DND-41 (cell line): ENCODE measurements at regions not wholly inside any gene's neighbourhood (a gene's known extent, or its start where the extent isn't known, plus 50 kb on each side); places are given as distances from the start of the nearest gene placed in this dataset.

Experiments used
- ATAC-seq: fragments of 200-7000 bp; cut with Tn5 transposase; 3 replicates; pipeline ENCODE4 v1.9.1; 2021; ENCODE audit warnings: low read depth; ENCODE audit not compliant: insufficient read depth
- DNase-seq: peaks from one replicate; pipeline ENCODE4 v3.0.0-alpha.2; 2020
- H2AFZ ChIP-seq: 2 replicates; pipeline ENCODE4 v1.6.0; 2012; ENCODE audit warnings: low read depth, low read length
- H3K27ac ChIP-seq: 2 replicates; pipeline ENCODE4 v1.5.1; 2012; ENCODE audit warnings: low read length, inconsistent platforms
- H3K27me3 ChIP-seq: fragments of 200-600 bp; sonication (generic); 2 replicates; pipeline ENCODE4 v1.6.0; 2012; ENCODE audit warnings: low read length, mild to moderate bottlenecking, inconsistent platforms; ENCODE audit not compliant: insufficient read depth, poor library complexity
- H3K36me3 ChIP-seq: 2 replicates; pipeline ENCODE4 v1.5.1; 2012; ENCODE audit warnings: low read length, inconsistent platforms; ENCODE audit not compliant: insufficient read depth
- H3K4me1 ChIP-seq: 2 replicates; pipeline ENCODE4 v1.5.1; 2012; ENCODE audit warnings: mild to moderate bottlenecking, low read length; ENCODE audit not compliant: insufficient read depth
- H3K4me2 ChIP-seq: 2 replicates; pipeline ENCODE4 v1.6.0; 2012; ENCODE audit warnings: mild to moderate bottlenecking, moderate library complexity, low read length, inconsistent platforms; ENCODE audit not compliant: insufficient read depth
- H3K4me3 ChIP-seq, 2 experiments: fragments of 200-600 bp in 1 of 2; shearing (Covaris generic) in 1 of 2; 2 replicates each; pipeline ENCODE4 v1.5.1; 2012 to 2016; ENCODE audit warnings: inconsistent platforms in 2 of 2, low read length in 2 of 2, mild to moderate bottlenecking in 2 of 2, low read depth in 1 of 2, moderate library complexity in 1 of 2
- H3K79me2 ChIP-seq: 2 replicates; pipeline ENCODE4 v1.6.0; 2012; ENCODE audit warnings: low read length, inconsistent platforms; ENCODE audit not compliant: insufficient read depth
- H3K9ac ChIP-seq: 2 replicates; pipeline ENCODE4 v1.6.0; 2012; ENCODE audit warnings: low read depth, mild to moderate bottlenecking, inconsistent platforms, low read length, moderate library complexity
- H3K9me3 ChIP-seq: 2 replicates; pipeline ENCODE4 v1.5.1; 2012; ENCODE audit warnings: low read length, moderate library complexity, mild to moderate bottlenecking, inconsistent platforms; ENCODE audit not compliant: insufficient read depth, severe bottlenecking
- H4K20me1 ChIP-seq: 2 replicates; pipeline ENCODE4 v1.6.0; 2012; ENCODE audit warnings: low read length; ENCODE audit not compliant: insufficient read depth
- EZH2 ChIP-seq: IDR thresholded peaks from 3 replicates; pipeline ENCODE4 v1.6.1; 2012; ENCODE audit warnings: borderline replicate concordance, low read depth, mild to moderate bottlenecking, moderate library complexity, low read length, inconsistent platforms; ENCODE audit not compliant: severe bottlenecking
- TF ChIP-seq, protein P1 (sequence below): IDR thresholded peaks from 2 replicates; pipeline ENCODE4 v1.5.1; 2012; ENCODE audit warnings: borderline replicate concordance, low read length, moderate library complexity, mild to moderate bottlenecking; ENCODE audit not compliant: poor library complexity, severe bottlenecking; ENCODE audit errors: extremely low read depth

DNA sequence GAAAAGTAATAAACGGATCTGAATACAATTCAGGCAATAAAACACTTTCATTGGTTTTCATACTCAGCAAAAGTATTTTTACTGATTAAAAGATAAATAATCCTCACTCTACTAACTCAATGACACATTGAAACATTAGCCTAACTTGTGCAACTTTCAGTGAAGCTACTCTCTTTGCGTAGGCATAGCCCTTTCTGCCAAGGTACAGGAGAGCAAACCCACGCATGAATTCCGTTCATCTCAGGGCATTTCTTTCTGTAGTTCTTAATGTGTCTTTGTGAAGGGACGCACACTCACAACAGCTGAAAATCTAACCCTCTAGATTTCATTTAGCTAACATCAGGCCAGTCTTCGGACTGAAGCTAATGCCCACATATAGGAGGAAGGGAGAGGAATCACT lies 66.4 kb upstream of the TLE1 start:
- H3K27me3 ChIP-seq = no peaks in the 10 kb centered on the region
- TF ChIP-seq, protein P1, sequence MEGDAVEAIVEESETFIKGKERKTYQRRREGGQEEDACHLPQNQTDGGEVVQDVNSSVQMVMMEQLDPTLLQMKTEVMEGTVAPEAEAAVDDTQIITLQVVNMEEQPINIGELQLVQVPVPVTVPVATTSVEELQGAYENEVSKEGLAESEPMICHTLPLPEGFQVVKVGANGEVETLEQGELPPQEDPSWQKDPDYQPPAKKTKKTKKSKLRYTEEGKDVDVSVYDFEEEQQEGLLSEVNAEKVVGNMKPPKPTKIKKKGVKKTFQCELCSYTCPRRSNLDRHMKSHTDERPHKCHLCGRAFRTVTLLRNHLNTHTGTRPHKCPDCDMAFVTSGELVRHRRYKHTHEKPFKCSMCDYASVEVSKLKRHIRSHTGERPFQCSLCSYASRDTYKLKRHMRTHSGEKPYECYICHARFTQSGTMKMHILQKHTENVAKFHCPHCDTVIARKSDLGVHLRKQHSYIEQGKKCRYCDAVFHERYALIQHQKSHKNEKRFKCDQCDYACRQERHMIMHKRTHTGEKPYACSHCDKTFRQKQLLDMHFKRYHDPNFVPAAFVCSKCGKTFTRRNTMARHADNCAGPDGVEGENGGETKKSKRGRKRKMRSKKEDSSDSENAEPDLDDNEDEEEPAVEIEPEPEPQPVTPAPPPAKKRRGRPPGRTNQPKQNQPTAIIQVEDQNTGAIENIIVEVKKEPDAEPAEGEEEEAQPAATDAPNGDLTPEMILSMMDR = no peak
- no peak for TF ChIP-seq EZH2
- H3K79me2 ChIP-seq = no peaks in the 10 kb centered on the region
- no peak overlapping the region for H3K27ac ChIP-seq
- H2AFZ ChIP-seq = no peak overlapping the region
- H3K9ac ChIP-seq = no peak overlapping the region
- no peak overlapping the region for H3K4me2 ChIP-seq
- ATAC-seq (no peak), DNase-seq (no peak)
- no peaks in the 10 kb centered on the region for H3K36me3 ChIP-seq
- H3K4me3 ChIP-seq = no peak overlapping the region
- H4K20me1 ChIP-seq = no peaks in the 10 kb centered on the region
- H3K9me3 ChIP-seq = no peaks in the 10 kb centered on the region
- H3K4me1 ChIP-seq = no peaks in the 10 kb centered on the region

DNA sequence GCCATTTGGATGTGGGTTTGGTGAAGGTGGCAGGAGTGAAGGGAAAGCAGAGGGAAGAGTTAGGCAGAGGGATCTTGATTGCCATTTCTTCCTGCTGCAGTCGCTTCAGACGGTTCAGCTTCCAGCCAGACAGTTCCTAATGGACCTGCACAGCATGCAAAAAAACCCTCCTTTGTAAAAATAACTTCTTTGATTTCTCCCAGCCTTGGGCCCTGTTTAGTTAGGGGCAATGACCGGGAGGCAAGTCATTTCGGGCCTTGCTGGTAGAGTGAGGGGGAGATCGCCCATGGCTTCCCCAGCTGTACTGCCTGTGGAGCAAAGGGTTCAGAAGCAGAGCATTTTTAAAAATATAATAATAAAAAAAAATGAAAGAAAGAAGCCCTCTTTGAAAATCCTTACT lies 67.2 kb upstream of the TLE1 start:
- H3K4me3 ChIP-seq = no peak overlapping the region
- H3K79me2 ChIP-seq = no peaks in the 10 kb centered on the region
- no peaks in the 10 kb centered on the region for H3K27me3 ChIP-seq
- H3K27ac ChIP-seq = no peak overlapping the region
- ATAC-seq (no peak), DNase-seq (no peak)
- H3K9ac ChIP-seq = no peak overlapping the region
- H3K4me1 ChIP-seq = no peaks in the 10 kb centered on the region
- no peaks in the 10 kb centered on the region for H3K36me3 ChIP-seq
- no peak for TF ChIP-seq EZH2
- TF ChIP-seq, protein P1 = no peak
- no peak overlapping the region for H2AFZ ChIP-seq
- H3K9me3 ChIP-seq = no peaks in the 10 kb centered on the region
- H4K20me1 ChIP-seq = no peaks in the 10 kb centered on the region
- no peak overlapping the region for H3K4me2 ChIP-seq

DNA sequence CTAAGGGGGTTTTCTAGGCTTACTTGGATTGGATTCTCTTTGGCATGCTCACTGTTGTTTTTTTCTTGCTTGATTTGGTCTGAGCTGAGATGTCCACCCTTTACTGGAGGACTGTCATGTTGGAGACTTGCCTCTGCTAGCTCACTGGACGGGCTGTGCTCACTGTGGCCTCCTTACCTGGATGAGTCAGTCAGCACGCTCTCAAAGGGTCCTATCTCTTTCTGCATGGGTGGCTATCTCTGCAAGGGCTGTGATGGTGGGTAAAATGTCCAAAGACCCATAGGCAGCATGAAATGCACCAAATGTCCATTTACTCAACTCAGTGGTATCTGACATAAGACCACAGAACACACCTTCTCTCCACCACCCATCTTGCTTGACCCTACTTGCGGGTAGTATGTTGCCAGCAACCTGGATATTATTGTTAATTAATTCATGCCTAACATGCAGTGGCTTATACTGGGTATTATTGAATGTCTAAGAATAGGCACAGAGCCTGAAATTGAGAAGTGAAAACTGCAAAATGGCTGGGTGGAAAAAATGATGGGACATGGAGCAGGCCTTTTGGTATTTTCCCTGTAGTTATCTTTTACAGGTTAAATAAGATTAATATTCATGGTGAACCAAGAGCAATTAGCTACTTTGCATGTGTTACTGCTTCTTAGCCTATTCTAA lies 68.9 kb upstream of the TLE1 start:
- no peak overlapping the region for H2AFZ ChIP-seq
- TF ChIP-seq, protein P1 = no peak
- TF ChIP-seq EZH2 = no peak
- H3K27ac ChIP-seq = no peak overlapping the region
- no peaks in the 10 kb centered on the region for H3K36me3 ChIP-seq
- H3K9me3 ChIP-seq = no peaks in the 10 kb centered on the region
- H3K9ac ChIP-seq = no peak overlapping the region
- H4K20me1 ChIP-seq = no peaks in the 10 kb centered on the region
- H3K4me3 ChIP-seq = no peak overlapping the region
- H3K4me2 ChIP-seq = no peak overlapping the region
- DNase-seq = no peak
- no peaks in the 10 kb centered on the region for H3K79me2 ChIP-seq
- ATAC-seq = no peak
- H3K4me1 ChIP-seq = no peaks in the 10 kb centered on the region
- H3K27me3 ChIP-seq = no peaks in the 10 kb centered on the region

DNA sequence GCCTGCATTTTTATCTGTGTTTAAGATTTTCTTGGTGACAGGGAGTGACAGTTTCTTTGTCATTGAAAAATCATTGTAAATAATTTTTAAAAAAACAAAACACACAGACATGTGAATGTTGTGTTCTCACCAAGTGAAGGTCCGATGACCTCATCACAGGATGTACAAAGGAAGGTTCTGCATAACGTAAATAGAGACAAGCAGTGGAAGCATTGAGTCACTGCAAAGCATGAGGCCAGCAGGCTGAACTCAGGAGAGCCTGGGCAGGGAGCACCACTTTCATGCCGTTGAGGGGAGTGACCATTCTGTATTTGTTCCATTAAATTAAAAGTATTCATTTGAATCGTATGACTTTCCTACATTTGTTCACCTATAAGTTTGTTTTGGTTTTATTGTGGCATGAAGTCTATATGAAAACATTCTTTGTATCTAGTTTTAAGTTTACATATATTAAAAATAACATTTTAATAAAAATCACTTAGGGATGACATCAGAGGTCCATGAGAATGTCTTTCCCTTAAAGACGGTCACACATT lies 70.4 kb upstream of the TLE1 start:
- H3K4me1 ChIP-seq = no peaks in the 10 kb centered on the region
- no peaks in the 10 kb centered on the region for H3K9me3 ChIP-seq
- DNase-seq (no peak), ATAC-seq (no peak)
- no peaks in the 10 kb centered on the region for H3K79me2 ChIP-seq
- H3K4me2 ChIP-seq = no peak overlapping the region
- no peak overlapping the region for H2AFZ ChIP-seq
- H3K27me3 ChIP-seq = no peaks in the 10 kb centered on the region
- no peak overlapping the region for H3K27ac ChIP-seq
- H3K36me3 ChIP-seq = no peaks in the 10 kb centered on the region
- H3K4me3 ChIP-seq = no peak overlapping the region
- H4K20me1 ChIP-seq = no peaks in the 10 kb centered on the region
- no peak overlapping the region for H3K9ac ChIP-seq
- TF ChIP-seq, protein P1 = no peak
- no peak for TF ChIP-seq EZH2
